AG04449 (cell line): ENCODE measurements at regions not wholly inside any gene's neighbourhood (a gene's known extent, or its start where the extent isn't known, plus 50 kb on each side); places are given as distances from the start of the nearest gene placed in this dataset.

Source experiments
- CTCF ChIA-PET: fragments of 350-600 bp; formaldehyde crosslinking; extraction: SDS; loops from one replicate; lab custom pipeline; 2021; ENCODE audit warnings: antibody characterized with exemption; lab: Yijun Ruan, JAX
- POLR2A ChIA-PET: fragments of 400-600, 350-600 bp; formaldehyde crosslinking; extraction: SDS; loops from one replicate; lab custom pipeline; 2020; ENCODE audit warnings: antibody characterized with exemption, inconsistent platforms; lab: Yijun Ruan, JAX
- DNase-seq: peaks from one replicate; pipeline ENCODE4 v3.0.0-alpha.2; 2010; ENCODE audit warnings: low read depth, low spot score
- H3K4me3 ChIP-seq: 2 replicates; pipeline ENCODE4 v1.5.1; 2011; ENCODE audit warnings: low read depth, mild to moderate bottlenecking, control low read depth, low read length
- CTCF ChIP-seq: IDR thresholded peaks from one replicate; pipeline ENCODE4 v1.5.1; 2011; ENCODE audit warnings: mild to moderate bottlenecking, moderate library complexity, low read length, control low read depth, inconsistent platforms; ENCODE audit not compliant: insufficient read depth; ENCODE audit errors: missing control alignments

GRCh38 chr10:29237786-29238185 lies 51.1 kb upstream of the LYZL1 start:
- CTCF ChIA-PET = no interaction called here
- POLR2A ChIA-PET = no interaction called here
- no peak overlapping the region for H3K4me3 ChIP-seq
- no peak for DNase-seq
- no peak for TF ChIP-seq CTCF

- CTCF ChIA-PET = interaction anchor here (1.7 to 2.6 kb wide), 2 partner anchors 9 to 12 kb away, joined by 6 to 8 read pairs; no protein-coding TSS in a partner anchor
Measured at GRCh38 chr10:29238523-29239135, 50.2 kb upstream of the LYZL1 start.

More at GRCh38 chr10:29238523-29239135, 50.2 kb upstream of the LYZL1 start:
- no peak for DNase-seq
- POLR2A ChIA-PET = interaction anchor here (0.6 kb wide), 1 partner anchor 27 kb away, joined by 3 read pairs; no protein-coding TSS in a partner anchor
- no peak overlapping the region for H3K4me3 ChIP-seq
- TF ChIP-seq CTCF = no peak
